B cell (primary cell): ENCODE measurements at regions not wholly inside any gene's neighbourhood (a gene's known extent, or its start where the extent isn't known, plus 50 kb on each side); places are given as distances from the start of the nearest gene placed in this dataset.

Source experiments
- ATAC-seq: fragments of 200-7000 bp; cut with Tn5 transposase; one replicate; pipeline ENCODE4 v1.10.0; 2021; ENCODE audit warnings: low read depth, mild to moderate bottlenecking, moderate number of reproducible peaks, moderate library complexity
- CTCF ChIA-PET: fragments of 350-600 bp; sonication (Branson Sonifier 250); formaldehyde crosslinking; loops from one replicate; lab custom pipeline; 2021; ENCODE audit warnings: antibody characterized with exemption, inconsistent platforms; lab: Charles Lee
- POLR2A ChIA-PET: fragments of 350-600 bp; sonication (Branson Sonifier 250); formaldehyde crosslinking; loops from one replicate; lab custom pipeline; 2021; ENCODE audit warnings: antibody characterized with exemption; lab: Charles Lee
- DNase-seq: peaks from one replicate; pipeline ENCODE4 v3.0.0; 2013
- H2AFZ ChIP-seq: 2 replicates; pipeline ENCODE4 v1.6.1; 2012; ENCODE audit warnings: mild to moderate bottlenecking, low read depth, low read length; ENCODE audit not compliant: insufficient read depth, poor library complexity, severe bottlenecking
- H3K27ac ChIP-seq, 2 donors: 1 replicate in 1 of 2; 2 replicates in 1 of 2; pipeline ENCODE4 v1.5.1; 2012 to 2013; ENCODE audit warnings: low read length in 2 of 2, mild to moderate bottlenecking in 2 of 2, moderate library complexity in 1 of 2
- H3K27me3 ChIP-seq, 4 experiments: fragments of 200-600 bp in 1 of 4; sonication (generic) in 1 of 4; replicated peaks in 1 of 4; 1 replicate in 2 of 4; 2 replicates in 2 of 4; pipeline versions ENCODE4 v1.6.1 to v1.7.0; 2013 to 2016; ENCODE audit warnings: low read length in 3 of 4, mild to moderate bottlenecking in 2 of 4, mixed read lengths in 1 of 4, moderate library complexity in 1 of 4; ENCODE audit not compliant: insufficient read depth in 4 of 4, control insufficient read depth in 3 of 4; ENCODE audit errors: control extremely low read depth in 1 of 4
- H3K36me3 ChIP-seq, 2 experiments: replicated peaks in 1 of 2; 1 replicate in 1 of 2; 2 replicates in 1 of 2; pipeline versions ENCODE4 v1.6.1 to v1.7.1; 2013; ENCODE audit warnings: low read length in 1 of 2; ENCODE audit not compliant: insufficient read depth in 2 of 2, control insufficient read depth in 1 of 2; ENCODE audit errors: control extremely low read depth in 1 of 2, extremely low read depth in 1 of 2
- H3K4me1 ChIP-seq, 2 donors: fragments of 200-600 bp in 1 of 2; sonication (generic) in 1 of 2; 1 replicate in 1 of 2; 2 replicates in 1 of 2; pipeline versions ENCODE4 v1.5.1 to v1.6.1; 2013 to 2017; ENCODE audit warnings: low read length in 2 of 2; ENCODE audit not compliant: control insufficient read depth in 2 of 2, insufficient read depth in 2 of 2
- H3K4me2 ChIP-seq: replicated peaks from 2 replicates; pipeline ENCODE3; 2012; ENCODE audit warnings: mild to moderate bottlenecking, low read depth, low read length; ENCODE audit not compliant: poor library complexity, severe bottlenecking
- H3K4me3 ChIP-seq, 5 experiments: fragments of 200-600 bp in 1 of 5; sonication (generic) in 1 of 5; 1 replicate in 3 of 5; 2 replicates in 2 of 5; pipeline versions ENCODE4 v1.5.1 to v1.7.0; 2011 to 2016; ENCODE audit warnings: low read length in 4 of 5, mild to moderate bottlenecking in 4 of 5, low read depth in 2 of 5, control low read depth in 1 of 5, moderate library complexity in 1 of 5; ENCODE audit not compliant: insufficient read depth in 1 of 5; ENCODE audit errors: control extremely low read depth in 1 of 5, extremely low read depth in 1 of 5
- H3K79me2 ChIP-seq: fragments of 200-600 bp; sonication (generic); one replicate; pipeline ENCODE4 v1.6.0; 2016; ENCODE audit warnings: low read length; ENCODE audit not compliant: control insufficient read depth, insufficient read depth
- H3K9ac ChIP-seq: fragments of 200-600 bp; sonication (generic); 2 replicates; pipeline ENCODE4 v1.6.1; 2017; ENCODE audit warnings: mild to moderate bottlenecking, low read length, moderate library complexity
- H3K9me3 ChIP-seq, 3 donors: one replicate each; pipeline versions ENCODE4 v1.6.1 to v1.7.1; 2013; ENCODE audit warnings: low read length in 2 of 3; ENCODE audit not compliant: control insufficient read depth in 2 of 3, insufficient read depth in 1 of 3; ENCODE audit errors: control extremely low read depth in 1 of 3
- H4K20me1 ChIP-seq: 2 replicates; pipeline ENCODE4 v1.6.0; 2012; ENCODE audit warnings: mild to moderate bottlenecking, low read length; ENCODE audit not compliant: insufficient read depth, control insufficient read depth, poor library complexity, severe bottlenecking
- H3K27ac Mint-ChIP-seq: one replicate; pipeline ENCODE4 v1.8.0; 2021; ENCODE audit warnings: mixed read lengths
- H3K27me3 Mint-ChIP-seq: one replicate; pipeline ENCODE4 v1.8.0; 2021; ENCODE audit warnings: mixed read lengths
- H3K4me1 Mint-ChIP-seq: one replicate; pipeline ENCODE4 v1.8.0; 2021; ENCODE audit warnings: mixed read lengths
- H3K4me3 Mint-ChIP-seq: one replicate; pipeline ENCODE4 v1.8.0; 2021; ENCODE audit warnings: mixed read lengths
- H3K9me3 Mint-ChIP-seq: one replicate; pipeline ENCODE4 v1.8.0; 2022; ENCODE audit warnings: mixed read lengths; ENCODE audit not compliant: insufficient read depth
- EZH2 ChIP-seq: IDR thresholded peaks from 2 replicates; pipeline ENCODE4 v1.6.1; 2012; ENCODE audit warnings: borderline replicate concordance, low read depth, mild to moderate bottlenecking, moderate library complexity, low read length; ENCODE audit not compliant: insufficient read depth, poor library complexity, severe bottlenecking
- WGBS: methylation state at CpG from one replicate; pipeline ENCODE4 v1.1.5; 2013; ENCODE audit warnings: missing lambda C conversion rate; ENCODE audit not compliant: insufficient coverage; 5-methylcytosine and 5-hydroxymethylcytosine counted together
- intact Hi-C: fragments of 100-400 bp; cut with micrococcal nuclease; formaldehyde crosslinking; loops from one replicate; pipeline ENCODE4 v1.10.0; 2022
- TF ChIP-seq, protein P1 (sequence below): fragments of 200-600 bp; IDR thresholded peaks from one replicate; pipeline ENCODE4 v1.8.0; 2022; ENCODE audit warnings: antibody characterized with exemption, mild to moderate bottlenecking

DNA sequence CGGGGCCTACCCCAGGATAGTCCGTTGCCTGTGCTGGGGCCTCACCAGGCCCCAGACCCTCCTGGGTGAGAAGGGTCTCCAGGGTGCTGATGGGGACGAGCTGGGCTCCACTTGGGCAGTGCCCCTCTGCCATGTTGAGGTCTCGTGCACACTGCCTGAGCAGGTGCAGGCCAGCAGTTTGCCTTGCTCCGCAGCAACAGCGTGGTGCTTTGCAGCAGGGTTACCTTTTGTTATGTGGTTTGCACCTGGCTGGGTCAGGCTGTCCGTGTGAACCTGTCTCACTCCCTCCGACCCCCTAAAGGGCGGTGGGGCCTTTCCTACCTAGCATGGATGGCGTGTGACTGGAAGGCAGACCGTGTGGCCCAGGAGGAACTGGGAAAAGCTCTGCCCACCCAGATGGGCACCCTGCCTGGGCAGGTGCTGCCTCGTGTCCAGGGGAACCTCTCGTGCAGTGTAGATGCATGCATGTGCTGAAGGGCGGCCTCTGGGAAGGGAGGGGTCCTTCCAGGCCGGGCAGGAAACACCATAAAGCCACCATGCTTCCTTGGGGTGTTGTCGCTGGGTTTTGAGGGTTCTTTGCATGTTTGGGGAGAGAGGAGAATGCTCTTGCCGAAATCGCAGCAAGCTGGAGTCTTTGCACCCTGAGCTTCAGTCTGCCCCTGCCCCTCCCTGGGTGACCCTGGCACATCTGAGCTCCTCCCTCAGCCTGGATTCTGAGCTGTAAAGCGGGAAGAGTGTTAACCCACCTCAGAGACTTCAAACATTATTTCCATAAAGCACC is 75.4 kb upstream of the PPARA start:
- POLR2A ChIA-PET = no interaction called here
- Histone ChIP-seq H3K4me2 (no peak overlapping the region), H3K4me1 (peaks cover 7 to 9% of the 10 kb centered on the region in 2 donors), H3K4me3 (no peak overlapping the region), H4K20me1 (peaks cover 70% of the 10 kb centered on the region), H3K9me3 (no peaks in the 10 kb centered on the region), H3K27ac (no peak overlapping the region), H3K27me3 (no peaks in the 10 kb centered on the region), H3K79me2 (peaks cover 70% of the 10 kb centered on the region), H2AFZ (no peak overlapping the region), H3K9ac (no peak overlapping the region), H3K36me3 (no peaks in the 10 kb centered on the region)
- Mint-ChIP-seq H3K27me3 (no peaks in the 10 kb centered on the region), H3K9me3 (no peaks in the 10 kb centered on the region), H3K27ac (no peak overlapping the region), H3K4me3 (no peak overlapping the region), H3K4me1 (peaks cover 10% of the 10 kb centered on the region)
- intact Hi-C loops = loop anchor here (5.0 kb wide), 1 partner anchor 42 kb away; no protein-coding TSS in a partner anchor
- DNase-seq = no peak
- ATAC-seq = no peak
- CTCF ChIA-PET = interaction anchor here (0.6 to 1.7 kb wide), 3 partner anchors 61 to 687 kb away, joined by 3 to 4 read pairs (median 3); no protein-coding TSS in a partner anchor
- 64% methylated on average over 17 of the region's 19 CpGs for WGBS
- TF ChIP-seq, protein P1, sequence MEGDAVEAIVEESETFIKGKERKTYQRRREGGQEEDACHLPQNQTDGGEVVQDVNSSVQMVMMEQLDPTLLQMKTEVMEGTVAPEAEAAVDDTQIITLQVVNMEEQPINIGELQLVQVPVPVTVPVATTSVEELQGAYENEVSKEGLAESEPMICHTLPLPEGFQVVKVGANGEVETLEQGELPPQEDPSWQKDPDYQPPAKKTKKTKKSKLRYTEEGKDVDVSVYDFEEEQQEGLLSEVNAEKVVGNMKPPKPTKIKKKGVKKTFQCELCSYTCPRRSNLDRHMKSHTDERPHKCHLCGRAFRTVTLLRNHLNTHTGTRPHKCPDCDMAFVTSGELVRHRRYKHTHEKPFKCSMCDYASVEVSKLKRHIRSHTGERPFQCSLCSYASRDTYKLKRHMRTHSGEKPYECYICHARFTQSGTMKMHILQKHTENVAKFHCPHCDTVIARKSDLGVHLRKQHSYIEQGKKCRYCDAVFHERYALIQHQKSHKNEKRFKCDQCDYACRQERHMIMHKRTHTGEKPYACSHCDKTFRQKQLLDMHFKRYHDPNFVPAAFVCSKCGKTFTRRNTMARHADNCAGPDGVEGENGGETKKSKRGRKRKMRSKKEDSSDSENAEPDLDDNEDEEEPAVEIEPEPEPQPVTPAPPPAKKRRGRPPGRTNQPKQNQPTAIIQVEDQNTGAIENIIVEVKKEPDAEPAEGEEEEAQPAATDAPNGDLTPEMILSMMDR = no peak
- TF ChIP-seq EZH2 = no peak
